ENCODE measurements at regions not wholly inside any gene's neighbourhood (a gene's known extent, or its start where the extent isn't known, plus 50 kb on each side); places are given as distances from the start of the nearest gene placed in this dataset.

DNA sequence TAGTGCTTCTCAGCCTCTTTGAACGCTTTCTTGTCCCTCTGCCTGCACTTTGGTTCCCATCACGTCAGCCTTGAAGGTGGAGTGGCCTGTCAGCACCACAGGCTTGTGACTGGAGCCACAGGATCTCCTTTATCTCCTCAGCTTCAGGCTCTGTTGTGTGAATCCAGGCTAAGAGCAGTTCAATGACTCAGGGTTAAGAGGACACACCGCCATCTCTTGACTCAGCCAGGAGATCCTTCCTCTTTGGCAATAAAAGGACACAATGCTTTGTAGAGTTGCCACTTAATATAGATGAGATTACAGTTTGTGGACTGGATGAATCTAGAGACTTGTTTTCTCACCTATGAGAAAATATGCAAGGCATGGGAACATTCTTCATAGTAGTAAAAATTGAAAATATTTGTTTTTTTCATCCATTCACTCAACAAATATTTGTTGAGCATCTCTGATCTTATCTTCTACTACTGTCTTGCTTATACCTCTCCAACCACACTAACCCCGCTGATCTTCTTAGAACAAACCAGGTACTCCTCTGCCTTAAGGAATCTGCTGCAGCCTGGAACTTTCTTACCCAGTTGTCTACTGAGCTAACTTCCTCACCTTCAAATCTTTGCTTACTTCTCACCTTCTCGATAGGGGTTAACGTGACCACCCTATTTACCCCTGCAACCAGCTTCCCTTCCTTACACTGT lies 62.3 kb downstream of the UCHL1 start:
- no peak for DNase-seq

DNA sequence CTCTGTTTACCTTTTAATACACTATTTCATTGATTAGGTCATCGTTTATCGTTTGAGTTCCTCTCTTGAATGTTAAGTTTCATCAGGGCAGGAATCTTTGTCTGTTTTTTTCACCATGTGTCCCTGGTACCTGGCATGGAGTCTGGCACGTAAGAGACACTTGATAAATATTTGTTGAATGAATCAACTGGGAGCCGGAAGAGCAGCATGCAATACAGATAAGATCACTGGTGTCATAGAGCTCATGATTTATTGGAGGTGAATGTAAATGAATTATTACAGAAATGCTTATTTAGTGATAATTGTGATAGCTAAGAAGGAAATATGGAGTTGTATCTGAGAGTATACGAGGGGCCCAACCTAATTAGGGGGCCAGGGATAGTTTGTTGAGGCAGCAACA lies 62.8 kb downstream of the UCHL1 start:
- DNase-seq = no peak

DNA sequence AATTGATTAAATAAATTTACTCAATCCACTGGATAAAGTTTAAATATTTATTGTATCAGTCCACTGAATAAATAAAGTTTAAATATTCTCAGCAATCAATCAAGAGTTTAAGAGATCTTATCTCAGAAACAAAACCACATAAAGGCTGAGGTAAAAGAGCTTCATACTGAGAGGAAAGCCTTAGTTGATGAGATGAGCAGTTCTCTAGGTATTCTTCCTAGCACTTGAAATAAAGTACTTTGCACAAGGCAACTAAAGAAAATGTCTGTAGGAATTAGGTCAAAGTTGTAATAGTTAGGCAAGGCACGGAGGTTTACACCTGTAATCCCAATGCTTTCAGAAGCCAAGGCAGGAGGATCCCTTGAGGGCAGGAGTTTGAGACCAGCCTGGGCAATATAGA lies 63.5 kb downstream of the UCHL1 start:
- DNase-seq = no peak

DNA sequence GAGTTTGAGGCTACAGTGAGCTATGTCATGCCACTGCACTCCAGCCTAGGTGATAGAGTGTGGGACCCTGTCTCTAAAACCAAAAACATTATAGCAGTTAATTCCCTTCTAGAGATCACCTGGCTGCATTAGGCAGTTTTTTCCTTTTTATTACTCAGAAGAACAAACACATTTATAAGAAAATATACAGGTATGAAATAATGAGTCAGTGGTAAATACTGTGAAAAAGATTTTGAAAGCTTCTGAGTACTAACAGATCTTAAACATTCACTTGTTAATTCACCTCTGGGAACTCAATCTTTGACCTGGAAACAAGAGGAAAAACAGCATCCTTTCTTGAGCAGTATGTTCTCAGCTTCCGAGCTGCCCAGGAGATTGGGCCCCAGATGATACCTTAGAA lies 64.1 kb downstream of the UCHL1 start:
- no peak for DNase-seq

DNA sequence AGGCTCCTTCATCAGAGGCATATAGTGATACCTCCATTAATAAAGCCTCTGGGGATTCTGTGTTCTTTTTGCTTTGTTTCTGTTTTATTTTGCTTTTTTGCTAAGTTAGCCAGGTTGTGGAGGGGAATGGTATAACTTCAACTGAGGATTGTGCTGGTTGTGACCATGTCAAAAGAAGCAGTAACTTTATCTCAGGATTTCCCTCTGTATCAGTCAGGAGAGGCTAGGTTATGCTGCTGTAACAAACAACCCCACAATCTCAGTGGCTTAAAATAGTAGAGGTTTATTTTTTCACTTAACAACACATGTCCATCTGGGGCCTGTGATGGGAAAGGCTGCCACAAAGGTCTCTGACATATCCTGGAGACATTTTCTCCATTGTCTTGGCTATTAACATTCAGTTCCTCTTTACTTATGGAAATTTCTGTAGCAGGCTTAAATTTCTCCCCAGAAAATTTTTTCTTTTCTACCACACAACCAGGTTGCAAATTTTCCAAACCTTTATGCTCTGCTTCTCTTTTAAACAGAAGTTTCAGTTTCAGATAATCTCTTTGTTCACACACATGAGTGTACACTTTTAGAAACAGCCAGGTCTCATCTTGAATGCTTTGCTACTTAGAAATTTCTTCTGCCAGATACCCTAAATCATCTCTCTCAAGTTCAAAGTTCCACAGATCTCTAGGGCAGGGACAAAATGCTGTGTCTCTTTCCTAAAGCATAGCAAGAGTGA lies 64.7 kb downstream of the UCHL1 start:
- peak in 1 of 2 donors; percentile 0 for DNase-seq

DNA sequence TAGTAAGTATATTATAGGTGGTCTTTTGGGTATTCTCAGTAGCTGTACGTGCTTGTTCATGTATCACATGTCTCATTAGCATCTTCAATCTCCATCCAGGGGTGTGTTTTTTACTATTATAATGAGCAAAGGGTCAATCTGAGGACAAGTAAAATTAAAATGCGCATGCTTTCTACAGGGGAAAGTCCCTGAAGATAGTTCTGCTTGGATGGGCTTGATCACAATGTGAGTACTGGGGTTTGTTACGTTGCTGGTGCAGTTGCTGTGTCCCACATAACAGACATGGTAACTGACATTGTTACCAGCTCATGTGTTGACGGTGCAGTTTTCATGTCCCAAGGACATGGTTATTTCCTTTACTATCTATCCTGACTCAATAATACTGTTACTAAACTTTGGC lies 65.9 kb downstream of the UCHL1 start:
- DNase-seq = no peak

DNA sequence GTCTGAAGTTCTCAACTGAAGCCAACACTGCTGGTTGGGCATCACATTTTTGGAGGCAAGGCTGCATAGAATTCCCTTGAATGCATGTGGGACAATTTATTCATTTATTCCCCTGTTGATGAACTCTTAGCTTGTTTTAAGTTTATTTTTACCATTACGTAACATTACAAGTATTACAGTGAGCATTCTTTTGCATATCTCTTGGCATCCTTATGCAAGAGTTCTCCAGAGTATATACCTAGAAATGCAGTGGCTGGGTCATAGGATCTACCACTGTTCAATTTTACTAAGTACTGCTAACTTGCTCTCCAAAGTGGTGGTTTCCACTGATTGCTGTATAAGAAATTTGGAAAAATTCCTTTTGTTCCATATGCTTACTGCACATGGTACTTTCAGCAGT lies 66.5 kb downstream of the UCHL1 start:
- no peak for DNase-seq

DNA sequence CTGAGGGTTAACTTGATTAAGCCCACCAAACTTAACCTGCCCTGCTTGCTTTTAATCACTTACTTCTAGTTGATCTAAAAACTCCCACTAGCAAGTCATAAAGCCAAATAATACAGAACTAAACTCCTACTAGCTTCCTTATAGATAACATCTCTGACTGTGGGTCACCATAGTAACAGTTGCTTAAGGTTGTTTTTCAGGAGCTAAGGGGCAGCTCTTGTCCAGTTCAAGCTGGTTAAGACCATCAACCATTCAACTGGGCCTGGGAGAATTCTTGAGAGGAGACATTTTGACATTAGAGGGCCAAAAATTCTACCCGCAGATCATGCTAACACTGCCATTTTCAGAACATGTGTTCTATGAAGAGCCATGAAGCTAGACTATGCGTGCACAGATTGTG lies 67.0 kb downstream of the UCHL1 start:
- DNase-seq = no peak

DNA sequence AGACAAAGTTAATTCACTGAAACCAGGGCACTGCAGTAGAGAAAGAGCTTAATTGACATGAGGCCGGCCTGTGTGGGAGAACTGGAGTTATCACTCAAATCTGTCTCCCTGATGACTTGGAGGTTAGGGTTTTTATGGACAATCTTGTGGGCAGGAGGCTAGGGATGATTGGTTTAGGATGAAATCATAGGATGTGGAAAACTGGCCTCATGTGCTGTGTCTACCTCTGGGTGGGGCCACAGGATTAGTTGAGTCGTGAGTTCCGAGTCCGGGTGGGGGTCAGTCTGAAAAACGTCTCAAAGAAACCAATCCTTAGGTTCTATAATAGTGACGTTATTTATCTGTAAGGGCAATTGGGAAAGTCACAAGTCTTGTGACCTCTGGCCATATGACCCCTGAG lies 68.1 kb downstream of the UCHL1 start:
- DNase-seq = no peak

DNA sequence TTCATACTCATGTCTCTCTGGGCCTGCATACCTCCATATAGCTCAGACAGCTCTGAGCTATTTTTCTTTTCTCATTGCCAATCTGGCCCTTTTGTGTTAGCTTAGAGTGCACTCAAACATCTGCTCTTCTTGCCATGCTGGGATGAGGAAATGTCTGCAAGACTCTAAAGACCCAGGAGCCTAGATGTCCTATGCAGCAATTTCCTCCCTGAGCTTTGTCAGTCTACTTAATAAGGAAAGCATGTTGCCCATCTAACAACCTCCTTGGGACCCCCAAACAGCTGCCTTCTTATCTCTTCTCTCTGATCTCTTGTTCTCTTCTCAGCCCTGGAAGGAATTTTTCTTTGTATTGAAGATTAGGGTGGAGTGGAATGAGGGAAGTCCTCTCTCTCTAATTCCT lies 69.2 kb downstream of the UCHL1 start:
- no peak for DNase-seq

DNA sequence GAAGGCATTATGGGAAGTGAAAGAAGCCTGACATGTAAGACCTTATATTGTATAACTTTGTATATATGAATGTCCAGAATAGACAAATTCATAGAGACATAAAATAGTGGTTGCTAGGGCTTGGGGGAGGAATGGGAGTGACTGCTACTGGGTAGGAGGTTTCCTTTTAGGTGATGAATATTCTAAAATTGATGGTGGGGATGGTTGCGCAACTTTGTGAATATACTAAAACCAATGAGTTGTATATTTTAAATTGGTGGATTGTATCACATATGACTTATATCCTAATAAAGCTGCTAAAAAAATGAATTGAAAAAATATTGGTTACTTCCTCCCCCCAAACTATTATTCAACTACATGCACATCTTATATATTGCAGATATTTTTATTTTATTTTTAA lies 70.0 kb downstream of the UCHL1 start:
- DNase-seq = no peak

DNA sequence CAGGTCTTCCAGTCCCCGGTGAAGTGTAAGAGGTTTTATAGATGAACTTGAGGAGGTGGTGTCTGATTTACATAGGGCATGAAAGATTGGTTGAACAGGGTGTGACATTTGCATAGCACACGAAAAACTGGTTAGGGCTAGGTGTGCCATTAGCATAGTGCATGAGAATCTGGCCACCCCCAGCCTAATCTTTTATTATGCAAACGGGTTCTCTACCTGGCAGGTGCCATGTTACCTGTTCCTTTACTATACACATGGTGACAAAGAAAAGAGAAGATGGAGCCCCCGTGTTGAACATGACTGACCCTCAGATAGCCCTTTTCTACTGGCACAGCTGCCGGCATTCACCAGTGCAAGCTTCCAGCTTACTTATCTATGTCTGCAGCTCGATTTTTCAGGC lies 71.0 kb downstream of the UCHL1 start:
- no peak for DNase-seq

DNA sequence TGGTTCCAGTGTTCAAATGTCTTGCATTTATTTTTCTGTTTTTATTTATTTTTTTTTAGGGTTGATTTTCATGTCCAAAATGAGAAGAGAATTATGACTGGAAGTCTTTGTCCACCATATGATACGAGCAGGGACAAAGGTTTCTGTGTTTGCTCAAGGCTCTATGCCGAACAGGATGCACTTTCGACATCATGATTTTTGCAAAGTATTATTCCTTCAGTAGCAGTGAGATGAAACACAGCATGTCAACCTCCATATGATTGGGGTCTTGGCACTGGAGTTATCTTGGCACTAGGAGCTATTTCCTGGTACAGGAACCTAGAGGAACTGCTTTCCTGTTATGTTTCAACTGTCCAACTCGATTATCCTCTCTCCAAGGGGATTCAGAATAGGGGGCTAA lies 72.6 kb downstream of the UCHL1 start:
- no peak for DNase-seq

DNA sequence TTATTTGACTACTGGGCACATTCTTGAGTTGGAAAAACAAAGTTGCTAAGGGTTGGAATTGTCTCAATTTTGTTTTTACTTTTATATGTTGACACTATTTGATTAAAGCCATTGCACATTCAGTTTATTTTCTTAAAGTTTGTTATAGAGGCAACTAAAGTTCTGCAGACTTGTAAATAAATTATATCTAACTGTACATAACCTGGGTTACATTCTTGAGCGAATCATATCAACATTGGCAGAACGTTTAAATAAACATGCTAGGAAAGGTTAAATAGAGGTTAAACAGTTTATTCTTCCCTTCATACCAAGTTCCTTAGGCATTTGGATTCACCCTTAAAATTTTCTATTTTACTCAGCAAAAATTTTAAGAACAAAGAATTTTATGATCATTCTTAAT lies 74.5 kb downstream of the UCHL1 start:
- no peak for DNase-seq

DNA sequence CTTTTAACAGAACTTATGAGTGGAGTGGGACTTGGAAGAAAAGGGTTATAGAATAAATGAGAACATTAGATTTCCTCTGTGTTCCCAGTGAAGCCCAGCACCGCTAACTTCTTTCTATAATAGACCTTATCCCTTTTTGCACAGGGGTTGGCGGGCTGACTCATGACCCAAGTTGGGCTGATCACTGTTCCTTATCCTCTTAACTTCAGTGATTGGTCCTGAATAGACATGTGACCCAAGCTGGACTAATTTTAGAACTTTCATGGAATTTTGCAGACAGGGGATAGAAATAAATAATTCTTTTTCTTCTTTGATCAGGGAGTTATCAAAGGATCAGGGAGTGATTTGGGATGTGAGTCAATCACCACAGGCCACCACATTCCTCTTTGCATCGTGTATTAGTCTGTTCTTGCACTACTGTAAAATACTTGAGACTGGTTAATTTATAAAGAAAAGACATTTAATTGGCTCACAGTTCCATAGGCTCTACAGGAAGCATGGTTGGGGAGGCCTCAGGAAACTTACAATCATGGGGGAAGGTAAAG lies 75.9 kb downstream of the UCHL1 start:
- DNase-seq = no peak

DNA sequence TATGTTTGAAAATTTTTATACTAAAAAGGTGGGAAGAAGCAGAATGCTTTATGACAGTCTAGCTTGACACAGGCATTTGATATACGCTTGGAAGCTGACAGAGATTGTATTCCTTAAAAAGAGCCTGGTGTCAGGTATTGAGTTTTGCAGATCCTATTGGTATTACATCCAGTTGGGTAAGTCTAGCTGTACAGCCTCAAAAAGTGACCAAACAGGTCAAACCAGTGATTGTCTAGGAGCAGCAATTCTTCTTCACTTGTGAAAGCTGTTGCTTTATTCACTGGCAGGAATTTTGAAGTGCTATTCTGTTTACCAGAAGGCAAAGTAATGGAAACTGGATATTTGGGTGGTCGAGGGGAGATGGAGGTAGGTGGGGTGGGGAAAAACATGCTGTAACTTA lies 77.5 kb downstream of the UCHL1 start:
- no peak for DNase-seq

DNA sequence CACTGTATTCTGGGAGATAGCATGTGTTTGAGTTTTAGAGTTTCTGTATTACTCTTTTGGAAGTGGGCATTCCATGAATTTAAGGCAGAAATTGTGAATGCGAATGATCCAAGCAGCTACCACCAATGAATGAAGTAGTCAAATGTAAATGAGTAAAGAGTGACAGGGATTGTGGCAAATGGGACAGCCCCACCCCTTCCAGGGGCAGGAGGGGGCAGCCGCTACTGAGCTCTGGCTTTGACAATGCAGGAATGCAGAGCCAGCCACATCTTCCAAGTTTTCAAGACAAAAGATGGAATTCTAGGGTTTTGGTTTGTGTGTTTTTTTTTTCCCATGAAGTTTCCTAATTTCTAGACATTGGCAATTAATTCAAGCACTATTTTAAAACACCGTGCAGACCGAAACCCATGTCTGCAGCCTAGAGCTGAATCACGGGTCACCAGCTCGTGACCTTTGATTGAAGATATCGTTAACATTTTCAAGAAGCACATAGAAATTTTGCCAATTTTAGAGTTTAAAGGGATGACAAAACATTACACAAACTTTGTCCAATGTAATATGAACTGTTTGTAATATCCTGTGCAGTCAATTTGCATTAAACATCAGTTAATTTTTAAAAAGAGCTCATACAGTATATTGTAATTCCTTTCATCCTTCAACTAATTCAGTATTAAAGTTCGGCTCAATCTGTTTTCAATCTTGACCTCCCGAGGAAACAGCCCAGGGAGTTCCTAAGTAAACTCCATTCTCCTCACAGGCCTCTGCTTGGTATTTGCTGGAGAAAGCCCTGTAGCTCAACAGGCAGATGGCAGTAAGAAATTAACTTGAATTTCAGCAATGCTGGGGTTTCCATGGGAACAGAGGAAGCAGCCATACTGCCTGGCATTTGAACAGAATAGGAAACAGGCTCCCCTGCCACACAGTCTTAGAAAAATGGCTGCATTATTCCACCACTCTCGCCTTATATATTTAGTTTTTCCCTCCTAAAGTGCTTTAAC lies 83.4 kb downstream of the UCHL1 start:
- no peak for DNase-seq

DNA sequence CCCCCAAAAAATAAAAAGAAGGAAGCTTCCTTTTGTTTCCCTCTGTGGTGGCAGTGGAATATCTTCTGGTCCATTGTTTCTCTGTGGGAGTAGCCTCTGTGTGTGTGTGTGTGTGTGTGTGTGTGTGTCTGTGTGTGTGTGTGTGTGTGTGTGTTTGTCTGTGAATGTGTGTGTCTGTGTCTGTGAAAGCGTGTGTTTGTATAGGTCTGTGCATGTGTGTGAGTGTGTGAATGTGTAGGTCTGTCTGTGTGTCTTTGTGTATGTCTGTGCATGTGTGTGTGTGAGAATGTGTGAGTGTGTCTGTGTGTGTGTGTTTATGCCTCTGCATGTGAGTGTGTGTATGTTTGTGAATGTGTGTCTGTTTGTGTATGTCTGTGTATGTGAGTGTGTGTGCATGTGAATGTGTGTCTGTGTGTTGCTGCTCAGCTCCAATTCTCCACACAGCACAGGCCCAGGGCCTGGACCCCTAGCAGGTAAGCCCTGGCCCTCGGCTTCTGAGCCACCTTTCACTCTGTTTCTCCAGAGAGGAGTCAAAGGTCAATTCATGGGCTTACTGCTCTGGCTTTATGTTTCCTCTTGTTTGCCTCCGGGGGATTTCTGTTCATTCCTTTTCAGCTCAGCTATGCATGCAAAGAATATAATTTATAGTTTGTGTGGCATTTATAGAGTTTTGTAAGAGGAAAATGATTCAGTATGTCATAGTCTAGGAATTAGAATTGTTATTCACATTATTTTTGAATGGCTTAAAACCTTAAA lies 89.8 kb downstream of the UCHL1 start:
- no peak for DNase-seq

DNA sequence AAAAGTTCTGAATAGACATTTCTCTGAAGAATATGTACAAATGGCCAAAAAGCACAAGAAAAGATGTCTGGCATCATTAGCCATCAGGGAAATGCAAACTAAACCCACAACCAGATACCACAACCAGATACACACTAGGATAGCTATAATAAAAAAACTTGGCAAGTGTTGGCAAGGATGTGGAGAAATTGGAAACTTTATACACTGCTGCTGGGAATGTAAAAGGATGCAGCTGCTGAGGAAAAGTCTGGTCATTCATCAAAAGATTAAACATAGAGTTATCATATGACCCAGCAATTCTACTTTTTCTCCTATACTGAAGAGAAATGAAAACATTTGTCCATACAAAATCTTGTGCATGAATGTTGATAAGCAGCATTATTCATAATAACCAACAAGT lies 92.3 kb downstream of the UCHL1 start:
- no peak for DNase-seq

DNA sequence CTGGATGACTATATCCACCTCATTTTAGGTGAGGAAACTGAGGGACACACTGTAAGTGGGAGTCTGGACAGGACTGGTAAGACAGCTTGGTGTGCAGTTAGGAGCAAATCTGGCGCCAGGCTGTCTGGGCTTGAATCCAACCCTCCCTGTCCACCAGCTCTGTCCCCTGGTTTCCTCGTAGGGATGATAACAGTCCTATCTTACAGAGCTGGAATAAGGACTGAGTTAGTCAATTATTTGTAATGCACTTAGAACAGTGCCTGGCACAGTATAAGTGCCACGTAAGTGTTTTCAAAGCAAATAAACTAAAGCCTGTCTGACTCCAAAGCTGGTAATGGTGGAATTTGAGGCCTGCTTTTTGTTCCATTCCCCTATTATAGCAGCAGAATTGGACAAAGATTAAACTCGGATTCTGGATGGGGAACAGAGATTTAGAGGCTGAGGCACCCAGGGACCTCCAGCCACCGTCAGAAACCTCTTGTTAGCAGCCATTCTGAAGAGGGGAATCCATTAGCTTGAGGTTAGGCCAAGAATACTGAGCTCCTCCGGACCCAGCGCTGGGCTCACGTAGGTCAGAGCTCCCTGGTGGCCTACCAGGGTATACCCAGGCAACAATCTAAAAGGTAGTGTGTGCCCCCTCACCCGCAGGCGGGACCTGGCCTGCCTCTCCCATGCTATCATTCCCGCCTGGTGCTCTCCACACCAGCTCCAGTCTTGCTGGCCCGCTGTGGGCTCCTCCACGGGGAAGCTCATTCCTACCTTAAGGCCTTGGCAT lies 102.1 kb downstream of the UCHL1 start:
- DNase-seq = no peak

DNA sequence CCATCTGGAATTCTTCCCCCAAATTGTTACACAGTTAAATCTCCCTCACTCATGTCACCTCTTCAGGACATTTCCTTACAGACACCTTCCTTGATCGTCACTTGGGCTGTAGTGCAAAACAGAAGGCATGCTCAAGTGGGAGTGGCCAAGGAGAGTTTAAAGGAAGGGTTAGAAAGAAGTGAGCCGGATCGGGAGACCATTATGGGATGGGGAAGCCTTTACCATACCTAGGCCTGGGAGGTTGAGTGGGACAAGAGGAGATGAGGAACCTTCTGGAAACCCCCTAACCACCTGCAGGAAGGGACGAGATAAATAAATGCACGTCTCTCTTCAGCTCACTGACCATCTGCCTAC lies 102.7 kb downstream of the UCHL1 start:
- no peak for DNase-seq

DNA sequence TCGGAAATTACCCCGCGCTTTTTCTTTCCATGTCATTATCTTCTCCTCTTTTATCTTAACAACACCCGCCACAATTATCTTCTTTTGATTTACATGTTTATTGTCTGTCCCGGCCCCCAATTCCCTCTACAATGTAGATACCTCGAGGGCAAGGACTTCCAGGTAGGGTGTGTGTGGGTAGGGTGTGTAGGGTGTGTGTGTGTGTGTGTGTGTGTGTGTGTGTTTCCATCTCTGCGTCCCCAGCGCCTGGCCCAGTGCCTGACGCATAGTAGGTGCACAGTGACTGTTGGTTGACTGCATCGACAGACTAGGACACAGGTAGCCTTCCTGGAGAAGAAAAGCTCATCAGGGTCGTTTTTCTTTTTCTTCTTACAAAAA lies 103.1 kb downstream of the UCHL1 start:
- no peak for DNase-seq
